ENCODE measurements at regions not wholly inside any gene's neighbourhood (a gene's known extent, or its start where the extent isn't known, plus 50 kb on each side); places are given as distances from the start of the nearest gene placed in this dataset.

GRCh38 chr10:108097258-108097657, 932.8 kb upstream of the SORCS1 start:
- TF ChIP-seq CTCF (conservative IDR thresholded peaks at IDR 0.05 in 1 of 2, IDR thresholded peaks at IDR 0.05 in 1 of 2; ENCODE audit: low read depth in 1 of 2, low read length in 2 of 2) = no peak
- TF ChIP-seq EZH2 (IDR thresholded peaks at IDR 0.05; ENCODE audit: low read length, missing control alignments) = no peak

All from fibroblast of lung (primary cell).